Cardiac muscle cell (in vitro differentiated cells and primary cell): ENCODE measurements at regions not wholly inside any gene's neighbourhood (a gene's known extent, or its start where the extent isn't known, plus 50 kb on each side); places are given as distances from the start of the nearest gene placed in this dataset.
A peak's percentile ranks its signal among the peaks of the same experiment; 100 is the strongest.

Experiments
- DNase-seq, 2 donors: peaks; one replicate each; pipeline versions ENCODE4 v3.0.0 to v3.0.0-alpha.2; 2010 to 2017; ENCODE audit warnings: low read depth in 1 of 2, low spot score in 1 of 2
- H3K27ac ChIP-seq: fragments of 200-600 bp; sonication (generic); 2 replicates; pipeline ENCODE4 v1.5.1; 2016
- H3K27me3 ChIP-seq: fragments of 200-600 bp; sonication (generic); 2 replicates; pipeline ENCODE4 v1.6.0; 2016; ENCODE audit warnings: control low read depth
- H3K36me3 ChIP-seq: fragments of 200-600 bp; sonication (generic); 2 replicates; pipeline ENCODE4 v1.5.1; 2016; ENCODE audit warnings: control low read depth
- H3K4me1 ChIP-seq: fragments of 200-600 bp; sonication (generic); 2 replicates; pipeline ENCODE4 v1.8.1; 2017; ENCODE audit warnings: low read depth, mild to moderate bottlenecking, mixed run types
- H3K4me3 ChIP-seq: fragments of 200-600 bp; sonication (generic); 2 replicates; pipeline ENCODE4 v1.5.1; 2016; ENCODE audit warnings: mild to moderate bottlenecking
- H3K9me3 ChIP-seq: fragments of 200-600 bp; sonication (generic); 2 replicates; pipeline ENCODE4 v1.5.1; 2017; ENCODE audit warnings: low read depth, mild to moderate bottlenecking, control low read depth
- TF ChIP-seq, protein P1 (sequence below): IDR thresholded peaks from 2 replicates; pipeline ENCODE4 v1.5.1; 2012; ENCODE audit warnings: low read depth, mild to moderate bottlenecking, low read length

DNA sequence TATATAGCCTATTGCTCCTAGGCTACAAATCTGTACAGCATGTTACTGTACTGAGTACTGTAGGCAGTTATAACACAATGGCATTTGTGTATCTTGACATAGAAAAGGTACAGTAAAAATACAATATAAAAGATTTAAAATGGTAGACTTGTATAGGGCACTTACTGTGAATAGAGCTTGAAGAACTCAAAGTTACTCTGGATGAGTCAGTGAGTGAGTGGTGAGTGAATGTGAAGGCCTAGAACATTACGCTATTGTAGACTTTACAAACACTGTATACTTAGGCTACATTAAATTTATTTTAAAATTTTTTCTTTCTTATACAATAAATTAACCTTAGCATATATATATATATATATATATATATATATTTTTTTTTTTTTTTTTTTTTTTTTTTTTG is 140.0 kb upstream of the UBE2E1 start:
- no peak overlapping the region for H3K4me3 ChIP-seq
- H3K36me3 ChIP-seq = no peaks in the 10 kb centered on the region
- no peaks in the 10 kb centered on the region for H3K4me1 ChIP-seq
- H3K9me3 ChIP-seq = no peaks in the 10 kb centered on the region
- TF ChIP-seq, protein P1, sequence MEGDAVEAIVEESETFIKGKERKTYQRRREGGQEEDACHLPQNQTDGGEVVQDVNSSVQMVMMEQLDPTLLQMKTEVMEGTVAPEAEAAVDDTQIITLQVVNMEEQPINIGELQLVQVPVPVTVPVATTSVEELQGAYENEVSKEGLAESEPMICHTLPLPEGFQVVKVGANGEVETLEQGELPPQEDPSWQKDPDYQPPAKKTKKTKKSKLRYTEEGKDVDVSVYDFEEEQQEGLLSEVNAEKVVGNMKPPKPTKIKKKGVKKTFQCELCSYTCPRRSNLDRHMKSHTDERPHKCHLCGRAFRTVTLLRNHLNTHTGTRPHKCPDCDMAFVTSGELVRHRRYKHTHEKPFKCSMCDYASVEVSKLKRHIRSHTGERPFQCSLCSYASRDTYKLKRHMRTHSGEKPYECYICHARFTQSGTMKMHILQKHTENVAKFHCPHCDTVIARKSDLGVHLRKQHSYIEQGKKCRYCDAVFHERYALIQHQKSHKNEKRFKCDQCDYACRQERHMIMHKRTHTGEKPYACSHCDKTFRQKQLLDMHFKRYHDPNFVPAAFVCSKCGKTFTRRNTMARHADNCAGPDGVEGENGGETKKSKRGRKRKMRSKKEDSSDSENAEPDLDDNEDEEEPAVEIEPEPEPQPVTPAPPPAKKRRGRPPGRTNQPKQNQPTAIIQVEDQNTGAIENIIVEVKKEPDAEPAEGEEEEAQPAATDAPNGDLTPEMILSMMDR = no peak
- H3K27ac ChIP-seq = no peak overlapping the region
- peaks cover 3% of the 10 kb centered on the region for H3K27me3 ChIP-seq
- no peak for DNase-seq

DNA sequence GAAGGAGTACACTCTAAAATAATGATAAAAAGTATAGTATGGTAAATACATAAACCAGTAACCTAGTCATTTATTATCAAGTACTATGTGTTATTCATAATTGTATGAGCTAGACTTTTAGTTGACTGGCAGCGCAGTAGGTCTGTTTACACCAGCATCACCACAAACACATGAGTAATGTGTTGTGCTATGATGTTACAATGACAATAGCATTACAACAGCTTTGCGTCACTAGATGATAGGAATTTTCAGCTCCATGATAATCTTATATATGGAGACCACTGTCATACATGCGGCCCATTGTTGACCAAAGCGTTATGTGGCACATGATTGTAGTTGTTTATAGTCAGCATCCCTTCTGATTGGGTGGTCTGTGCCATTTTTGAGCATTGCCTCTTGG is 138.9 kb upstream of the UBE2E1 start:
- no peaks in the 10 kb centered on the region for H3K4me1 ChIP-seq
- H3K27me3 ChIP-seq = no peaks in the 10 kb centered on the region
- DNase-seq = no peak
- H3K27ac ChIP-seq = no peak overlapping the region
- TF ChIP-seq, protein P1 = no peak
- no peaks in the 10 kb centered on the region for H3K9me3 ChIP-seq
- H3K4me3 ChIP-seq = no peak overlapping the region
- no peaks in the 10 kb centered on the region for H3K36me3 ChIP-seq

DNA sequence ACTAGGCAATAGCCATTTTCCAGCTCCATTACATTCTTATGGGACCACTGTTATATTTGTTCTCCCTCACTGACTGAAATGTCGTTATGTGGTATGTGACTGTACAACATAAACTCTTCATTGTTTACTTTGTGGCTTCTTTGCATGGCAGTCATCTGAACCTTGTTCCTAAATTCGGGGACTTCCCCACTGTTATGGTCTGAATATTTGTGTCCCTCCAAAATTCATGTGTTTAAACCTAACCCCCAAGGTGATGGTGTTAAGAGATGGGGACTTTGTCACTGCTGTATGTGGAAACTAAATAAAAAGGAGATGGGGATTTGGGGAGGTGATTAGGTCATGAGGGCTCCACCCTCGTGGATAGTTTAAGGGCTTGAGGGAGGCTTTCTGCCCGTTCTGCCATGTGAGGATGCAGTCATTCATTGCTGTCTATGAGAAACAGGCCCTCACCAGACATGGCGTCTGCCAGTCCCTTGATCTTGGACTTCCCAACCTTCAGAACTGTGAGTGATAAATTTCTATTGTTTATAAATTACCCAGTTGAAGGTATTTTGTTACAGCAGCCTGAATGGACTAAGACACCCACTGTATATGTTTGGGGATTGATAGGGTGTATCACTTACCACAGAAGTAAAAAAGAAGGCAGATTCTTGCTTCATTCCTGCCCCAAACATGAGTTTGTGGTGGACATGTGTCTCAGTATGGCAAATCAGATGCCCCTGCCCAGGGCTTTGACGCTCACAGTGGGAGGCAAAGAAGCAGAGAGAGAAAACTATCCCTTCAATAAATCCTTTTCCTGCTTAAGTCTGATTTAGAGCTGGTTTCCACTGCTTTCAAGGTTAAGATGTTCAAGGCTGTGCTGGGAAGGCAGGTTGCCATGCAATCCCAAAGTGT is 138.0 kb upstream of the UBE2E1 start:
- no peaks in the 10 kb centered on the region for H3K4me1 ChIP-seq
- H3K27me3 ChIP-seq = no peaks in the 10 kb centered on the region
- TF ChIP-seq, protein P1 = no peak
- no peaks in the 10 kb centered on the region for H3K36me3 ChIP-seq
- no peak overlapping the region for H3K4me3 ChIP-seq
- no peak for DNase-seq
- H3K27ac ChIP-seq = no peak overlapping the region
- no peaks in the 10 kb centered on the region for H3K9me3 ChIP-seq

DNA sequence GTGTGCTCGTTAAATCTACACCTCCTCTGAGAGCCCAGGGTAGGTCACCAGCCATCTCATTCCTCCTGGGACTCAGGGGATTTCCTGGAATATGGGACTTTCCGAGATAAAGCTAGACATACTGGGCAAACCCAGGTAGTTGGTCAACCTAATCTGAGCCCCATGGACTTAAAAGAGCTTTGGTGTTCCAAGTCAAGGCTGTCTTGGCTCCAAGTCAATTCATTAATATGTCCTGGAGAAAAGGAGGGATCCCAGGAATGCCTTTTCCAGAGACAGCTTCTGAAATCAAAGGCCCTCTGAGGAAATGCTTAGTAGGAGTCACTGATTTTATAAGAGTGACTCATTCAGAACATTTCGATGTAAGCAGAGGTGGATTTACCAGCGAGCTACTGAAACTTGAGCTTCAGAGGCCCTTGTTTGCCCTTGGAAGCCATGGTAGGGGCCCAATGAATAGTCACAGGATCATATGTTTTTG is 137.3 kb upstream of the UBE2E1 start:
- H3K4me1 ChIP-seq = no peaks in the 10 kb centered on the region
- H3K27ac ChIP-seq = no peak overlapping the region
- DNase-seq = peak in 1 of 2 donors; percentile 79
- H3K9me3 ChIP-seq = no peaks in the 10 kb centered on the region
- no peak overlapping the region for H3K4me3 ChIP-seq
- no peaks in the 10 kb centered on the region for H3K36me3 ChIP-seq
- TF ChIP-seq, protein P1 = no peak
- no peaks in the 10 kb centered on the region for H3K27me3 ChIP-seq

DNA sequence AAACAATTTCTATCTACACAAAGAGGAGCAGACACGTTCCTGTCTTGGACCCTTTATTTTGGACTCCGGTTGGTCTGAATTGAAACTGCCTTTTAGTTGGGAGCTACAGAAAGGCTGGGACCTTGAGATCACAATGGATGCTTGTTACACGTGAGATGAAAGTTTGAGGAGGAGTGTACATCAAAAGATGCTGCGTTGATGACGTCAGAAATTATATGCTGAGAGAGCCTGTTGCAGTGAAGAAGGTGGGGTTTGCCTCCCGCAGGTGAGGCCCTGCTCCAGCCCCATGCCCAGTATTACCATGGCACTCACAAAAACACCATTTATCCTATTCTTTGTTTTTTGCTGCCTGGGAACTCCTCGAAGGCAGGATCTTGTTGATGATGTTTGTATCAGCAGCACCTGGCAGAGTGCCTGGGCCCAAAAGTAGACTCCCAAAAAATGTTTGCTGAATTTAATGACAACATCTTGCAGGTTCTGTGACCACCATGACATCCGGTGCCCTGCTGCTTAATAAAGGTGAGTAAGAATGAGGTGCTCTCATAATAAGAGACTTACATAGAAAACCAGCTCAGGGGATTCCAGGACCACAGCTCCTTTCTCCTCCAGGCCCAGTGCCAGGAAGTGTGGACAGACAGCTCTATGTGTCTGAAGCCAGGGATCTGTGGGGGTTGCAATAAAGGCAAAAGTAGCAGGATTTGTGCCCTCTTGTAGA is 136.1 kb upstream of the UBE2E1 start:
- H3K27ac ChIP-seq = no peak overlapping the region
- no peaks in the 10 kb centered on the region for H3K9me3 ChIP-seq
- H3K4me3 ChIP-seq = no peak overlapping the region
- no peaks in the 10 kb centered on the region for H3K27me3 ChIP-seq
- TF ChIP-seq, protein P1 = no peak
- H3K4me1 ChIP-seq = no peaks in the 10 kb centered on the region
- no peak for DNase-seq
- H3K36me3 ChIP-seq = no peaks in the 10 kb centered on the region
